ENCODE measurements at regions not wholly inside any gene's neighbourhood (a gene's known extent, or its start where the extent isn't known, plus 50 kb on each side); places are given as distances from the start of the nearest gene placed in this dataset.
"Not testable (repeated sequence)": the region's sequence is repeated elsewhere in the genome, so short reads cannot be mapped to it uniquely, and the experiment has no call there.

GRCh38 chr2:211216221-211216620 lies 659.8 kb downstream of the CPS1 start:
- DNase-seq (ENCODE audit: low read depth in 1 of 2, low spot score in 1 of 2): no peak

- not testable (repeated sequence) for DNase-seq (ENCODE audit: low read depth in 1 of 2, low spot score in 1 of 2)
These were observed 663.1 kb downstream of the CPS1 start for GRCh38 chr2:211219548-211219947.

GRCh38 chr2:211225784-211226183 lies 669.4 kb downstream of the CPS1 start:
- no peak for DNase-seq (ENCODE audit: low read depth in 1 of 2, low spot score in 1 of 2)

- no peak for DNase-seq (ENCODE audit: low read depth in 1 of 2, low spot score in 1 of 2)
These were observed 672.2 kb downstream of the CPS1 start for GRCh38 chr2:211228559-211228958.

- DNase-seq (ENCODE audit: low read depth in 1 of 2, low spot score in 1 of 2): no peak
These were observed 681.3 kb downstream of the CPS1 start for GRCh38 chr2:211237586-211238275.

- DNase-seq (ENCODE audit: low read depth in 1 of 2, low spot score in 1 of 2): no peak
These were observed 685.5 kb downstream of the CPS1 start for GRCh38 chr2:211241891-211242290.

GRCh38 chr2:211247751-211248150 lies 691.4 kb downstream of the CPS1 start:
- no peak for DNase-seq (ENCODE audit: low read depth in 1 of 2, low spot score in 1 of 2)

GRCh38 chr2:211248841-211249240 lies 692.4 kb downstream of the CPS1 start:
- DNase-seq (ENCODE audit: low read depth in 1 of 2, low spot score in 1 of 2): no peak

- no peak for DNase-seq (ENCODE audit: low read depth in 1 of 2, low spot score in 1 of 2)
These were observed 694.6 kb downstream of the CPS1 start for GRCh38 chr2:211251016-211251415.

GRCh38 chr2:211258646-211259335 lies 702.4 kb downstream of the CPS1 start:
- DNase-seq (ENCODE audit: low read depth in 1 of 2, low spot score in 1 of 2): no peak

GRCh38 chr2:211259831-211260476 lies 703.6 kb downstream of the CPS1 start:
- no peak for DNase-seq (ENCODE audit: low read depth in 1 of 2, low spot score in 1 of 2)

- DNase-seq (ENCODE audit: low read depth in 1 of 2, low spot score in 1 of 2): no peak
These were observed 713.9 kb downstream of the CPS1 start for GRCh38 chr2:211270257-211270656.

- no peak for DNase-seq (ENCODE audit: low read depth in 1 of 2, low spot score in 1 of 2)
These were observed 725.2 kb downstream of the CPS1 start for GRCh38 chr2:211281430-211282073.

- DNase-seq (ENCODE audit: low read depth in 1 of 2, low spot score in 1 of 2): no peak
These were observed 746.3 kb downstream of the CPS1 start for GRCh38 chr2:211302676-211303075.

GRCh38 chr2:211306929-211307328 lies 750.5 kb downstream of the CPS1 start:
- DNase-seq (ENCODE audit: low read depth in 1 of 2, low spot score in 1 of 2): no peak
